HK-2 (cell line): ENCODE measurements at regions not wholly inside any gene's neighbourhood (a gene's known extent, or its start where the extent isn't known, plus 50 kb on each side); places are given as distances from the start of the nearest gene placed in this dataset.
"Not testable (repeated sequence)": the region's sequence is repeated elsewhere in the genome, so short reads cannot be mapped to it uniquely, and the experiment has no call there.

ENCODE experiments used
- DNase-seq: peaks from one replicate; pipeline ENCODE4 v3.0.0-alpha.2; 2018; ENCODE audit not compliant: unreplicated experiment

- DNase-seq: no peak
These were observed 177.7 kb upstream of the SULF2 start for GRCh38 chr20:47963022-47963421.

- no peak for DNase-seq
These were observed 177.1 kb upstream of the SULF2 start for GRCh38 chr20:47962286-47962963.

- DNase-seq: no peak
These were observed 175.7 kb upstream of the SULF2 start for GRCh38 chr20:47960769-47961541.

- DNase-seq: no peak
These were observed 175.0 kb upstream of the SULF2 start for GRCh38 chr20:47960277-47960676.

- DNase-seq: not testable (repeated sequence)
These were observed 172.9 kb upstream of the SULF2 start for GRCh38 chr20:47957989-47958801.

- no peak for DNase-seq
These were observed 171.9 kb upstream of the SULF2 start for GRCh38 chr20:47957135-47957534.

- DNase-seq: no peak
These were observed 171.2 kb upstream of the SULF2 start for GRCh38 chr20:47956268-47956995.

GRCh38 chr20:47953471-47953870 lies 168.2 kb upstream of the SULF2 start:
- no peak for DNase-seq

- DNase-seq: no peak
These were observed 166.8 kb upstream of the SULF2 start for GRCh38 chr20:47952023-47952564.

- no peak for DNase-seq
These were observed 166.3 kb upstream of the SULF2 start for GRCh38 chr20:47951521-47951971.

GRCh38 chr20:47950913-47951283 lies 165.6 kb upstream of the SULF2 start:
- DNase-seq: no peak

GRCh38 chr20:47950124-47950912 lies 165.0 kb upstream of the SULF2 start:
- no peak for DNase-seq

GRCh38 chr20:47949230-47949629 lies 163.9 kb upstream of the SULF2 start:
- DNase-seq: no peak

GRCh38 chr20:47944682-47945081 lies 159.4 kb upstream of the SULF2 start:
- DNase-seq: no peak

GRCh38 chr20:47941869-47942268 lies 156.6 kb upstream of the SULF2 start:
- no peak for DNase-seq

- DNase-seq: no peak
These were observed 155.0 kb upstream of the SULF2 start for GRCh38 chr20:47940101-47940813.

- DNase-seq: no peak
These were observed 151.3 kb upstream of the SULF2 start for GRCh38 chr20:47936612-47937011.

- no peak for DNase-seq
These were observed 149.5 kb upstream of the SULF2 start for GRCh38 chr20:47934761-47935160.

GRCh38 chr20:47931443-47931842 lies 146.2 kb upstream of the SULF2 start:
- DNase-seq: no peak

GRCh38 chr20:47931002-47931401 lies 145.7 kb upstream of the SULF2 start:
- DNase-seq: no peak
